Ammon's horn (tissue), 1 donor: ENCODE measurements at regions not wholly inside any gene's neighbourhood (a gene's known extent, or its start where the extent isn't known, plus 50 kb on each side); places are given as distances from the start of the nearest gene placed in this dataset.

Experiments used
- DNase-seq: peaks from one replicate; pipeline ENCODE4 v3.0.0-alpha.2; 2016; ENCODE audit warnings: low spot score

DNA sequence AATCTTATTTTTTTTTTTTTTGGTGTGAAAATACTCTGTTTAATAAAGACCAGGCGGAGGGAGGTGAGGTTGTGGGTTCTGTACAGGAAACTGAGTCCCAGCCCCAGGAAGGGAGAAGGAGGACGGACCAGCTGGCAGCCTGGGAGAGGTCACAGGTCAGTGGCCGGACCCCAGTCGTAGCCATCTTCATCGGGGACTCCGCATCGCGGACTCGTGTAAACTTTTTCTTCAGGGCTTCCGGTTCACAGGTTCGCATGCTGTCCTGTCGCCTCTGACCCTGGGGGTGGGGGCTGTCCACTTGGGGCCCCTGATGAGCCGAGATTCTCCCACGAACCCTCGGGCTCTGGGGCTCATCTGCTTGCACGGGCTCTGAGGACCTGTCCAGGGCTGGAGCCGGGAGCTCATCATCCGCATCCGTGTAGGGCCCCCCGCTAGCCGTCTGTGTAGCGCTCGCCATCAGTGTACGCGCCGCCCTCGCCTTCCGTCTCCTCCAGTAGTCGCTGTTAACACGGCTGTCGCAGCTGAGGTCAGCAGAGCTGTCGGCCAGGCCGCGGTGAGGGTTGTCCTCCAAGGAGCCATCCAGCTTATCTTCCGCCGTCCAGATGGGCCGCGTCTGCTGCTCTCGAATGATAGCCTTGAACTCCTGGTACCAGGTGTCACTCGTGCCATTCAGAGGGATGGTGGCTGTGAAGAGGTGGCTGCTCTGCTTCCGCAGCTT is 975.7 kb upstream of the PRMT6 start:
- no peak for DNase-seq

DNA sequence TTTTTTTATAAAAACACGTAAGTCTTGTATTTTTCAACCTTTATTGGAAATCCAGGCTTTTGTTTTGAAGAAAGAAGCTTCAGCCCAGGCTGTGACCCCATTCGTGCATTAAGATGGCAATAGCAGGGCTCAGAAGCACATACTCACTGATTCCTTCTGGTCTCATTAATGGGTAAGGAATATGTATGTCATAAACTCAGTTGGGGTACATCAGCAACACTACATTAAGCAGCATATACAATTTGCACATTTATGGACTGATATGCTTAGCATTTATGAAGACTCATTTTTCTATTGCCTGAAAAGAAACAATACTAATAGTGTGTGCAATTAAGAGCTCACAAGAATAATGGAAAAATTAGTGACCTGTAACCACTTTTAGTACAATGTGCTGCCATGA is 945.4 kb upstream of the PRMT6 start:
- DNase-seq, result no peak

DNA sequence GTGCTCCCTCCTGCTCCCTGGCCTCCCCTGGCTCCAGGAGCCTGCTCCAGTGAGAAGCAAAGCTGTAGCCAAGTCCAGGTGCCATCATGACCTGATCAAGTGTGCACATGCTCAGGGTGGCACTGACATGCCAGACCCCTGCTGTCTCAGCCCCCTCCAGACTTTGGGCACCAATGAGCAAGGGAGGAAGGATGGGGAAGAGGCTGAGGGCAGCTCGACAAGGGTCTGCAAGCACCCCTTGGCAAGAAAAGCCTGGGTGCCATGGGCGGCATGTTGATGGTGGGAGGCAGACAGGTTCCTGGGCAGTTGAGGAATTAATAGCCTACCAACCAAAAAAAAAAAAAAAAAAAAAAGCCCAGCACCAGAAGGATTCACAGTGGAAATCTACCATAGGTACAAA is 942.6 kb upstream of the PRMT6 start:
- no peak for DNase-seq

DNA sequence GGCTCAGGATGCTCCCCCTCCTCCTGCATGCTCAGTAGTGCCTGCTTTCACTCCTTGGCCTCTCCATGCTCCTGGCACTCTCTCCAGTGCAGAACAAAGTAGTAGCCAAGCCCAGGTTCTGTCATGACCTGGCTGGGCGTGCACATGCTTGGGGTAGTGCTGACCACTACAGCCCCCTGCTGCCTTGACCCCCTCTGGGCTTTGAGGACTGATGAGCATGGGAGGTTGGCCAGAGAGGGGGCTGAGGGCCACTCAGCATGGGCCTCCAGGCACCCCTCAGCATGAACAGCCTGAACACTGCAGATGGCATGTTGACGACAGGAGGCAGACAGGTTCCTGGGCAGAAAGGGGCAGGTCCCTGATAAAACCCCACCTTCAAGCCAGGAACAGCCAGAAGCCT is 935.7 kb upstream of the PRMT6 start:
- DNase-seq, result no peak

DNA sequence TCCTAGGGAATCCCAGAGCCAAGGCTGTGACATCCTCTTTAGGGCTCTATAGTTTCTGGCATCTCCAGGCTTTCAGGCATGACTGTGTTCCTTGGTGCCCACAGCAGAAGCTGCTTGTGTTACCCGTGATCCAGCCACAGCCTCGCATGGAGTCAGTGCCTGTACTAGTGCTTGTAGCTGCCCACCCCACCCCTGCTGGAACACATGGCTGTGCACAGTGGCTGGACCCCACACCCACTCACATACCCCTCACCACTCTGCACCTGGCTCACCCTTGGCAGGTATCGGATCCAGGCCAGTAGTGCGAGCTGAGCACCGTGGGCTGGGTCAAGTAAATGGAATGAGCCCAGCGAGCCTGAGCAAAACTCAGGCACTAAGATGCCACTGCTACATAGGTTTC is 934.7 kb upstream of the PRMT6 start:
- no peak for DNase-seq

GRCh38 chr1:106134561-106134960 is 921.9 kb upstream of the PRMT6 start:
- DNase-seq, result no peak

DNA sequence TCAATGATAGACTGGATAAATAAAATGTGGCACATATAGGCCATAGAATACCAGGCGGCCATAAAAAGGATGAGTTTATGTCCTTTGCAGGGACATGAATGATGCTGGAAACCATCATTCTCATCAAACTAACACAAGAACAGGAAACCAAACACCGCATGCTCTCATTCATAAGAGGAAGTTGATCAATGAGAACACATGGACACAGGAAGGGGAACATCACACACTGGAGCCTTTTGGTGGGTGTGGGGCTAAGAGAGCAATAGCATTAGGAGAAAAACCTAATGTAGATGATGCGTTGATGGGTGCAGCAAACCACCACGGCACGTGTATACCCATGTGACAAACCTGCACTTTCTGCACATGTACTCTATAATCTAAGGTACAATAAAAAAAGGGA is 883.4 kb upstream of the PRMT6 start:
- DNase-seq, result no peak

GRCh38 chr1:106178791-106179190 is 877.7 kb upstream of the PRMT6 start:
- no peak for DNase-seq

DNA sequence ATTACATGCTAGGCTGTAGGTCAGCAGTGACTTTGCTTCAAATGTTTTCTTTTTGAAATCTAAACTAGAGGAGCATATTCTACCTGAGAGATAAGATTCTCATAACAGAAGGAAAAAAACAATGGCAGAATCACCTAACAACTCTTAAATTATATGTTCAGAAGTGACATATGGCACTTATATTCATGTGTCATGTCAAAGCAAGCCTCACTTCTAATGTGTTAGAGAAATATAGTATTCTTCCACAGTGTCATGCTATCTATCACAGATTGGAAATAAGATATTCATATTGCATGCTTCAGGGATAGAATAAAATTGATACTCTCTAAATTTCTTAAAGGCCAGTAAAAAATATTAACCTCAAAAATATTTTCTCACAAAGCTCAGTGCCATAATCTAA is 874.6 kb upstream of the PRMT6 start:
- no peak for DNase-seq

DNA sequence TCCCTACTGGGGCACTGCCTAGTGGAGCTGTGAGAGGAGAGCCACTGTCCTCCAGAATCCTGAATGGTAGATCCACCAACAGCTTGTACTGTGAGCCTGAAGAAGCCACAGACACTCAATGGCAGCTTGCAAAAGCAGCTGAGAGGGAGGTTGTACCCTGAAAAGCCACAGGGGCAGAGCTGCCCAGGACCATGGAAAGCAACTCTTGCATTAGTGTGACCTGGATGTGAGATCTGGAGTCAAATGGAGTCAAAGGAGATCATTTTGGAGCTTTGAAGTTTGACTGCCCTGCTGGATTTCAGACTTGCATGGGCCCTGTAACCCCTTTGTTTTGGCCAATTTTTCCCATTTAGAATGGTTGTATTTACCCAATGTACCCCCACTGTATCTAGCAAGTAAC is 871.4 kb upstream of the PRMT6 start:
- DNase-seq, result no peak

- no peak for DNase-seq
These were observed 866.7 kb upstream of the PRMT6 start for GRCh38 chr1:106189780-106190179.

- no peak for DNase-seq
These were observed 862.3 kb upstream of the PRMT6 start for GRCh38 chr1:106194206-106194605.

DNA sequence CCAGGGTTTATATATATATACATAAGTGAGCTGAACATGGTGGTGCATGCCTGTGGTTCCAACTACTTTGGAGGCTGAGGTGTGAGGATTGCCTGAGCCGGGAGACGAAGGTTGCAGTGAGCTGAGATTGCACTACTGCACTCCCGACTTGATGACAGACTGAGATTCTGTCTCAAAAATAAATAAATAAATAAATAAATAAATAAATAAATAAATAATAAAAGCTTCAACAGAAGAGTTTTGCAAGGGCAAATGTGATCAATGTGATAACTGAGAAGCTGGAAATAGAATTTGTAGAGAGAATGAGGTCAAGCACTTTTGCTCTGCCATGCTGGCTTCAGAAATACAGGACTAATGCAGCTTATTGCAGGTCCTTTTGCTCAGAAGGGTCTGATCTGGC is 855.8 kb upstream of the PRMT6 start:
- DNase-seq, result no peak

GRCh38 chr1:106207185-106207584 is 849.3 kb upstream of the PRMT6 start:
- DNase-seq, result no peak

DNA sequence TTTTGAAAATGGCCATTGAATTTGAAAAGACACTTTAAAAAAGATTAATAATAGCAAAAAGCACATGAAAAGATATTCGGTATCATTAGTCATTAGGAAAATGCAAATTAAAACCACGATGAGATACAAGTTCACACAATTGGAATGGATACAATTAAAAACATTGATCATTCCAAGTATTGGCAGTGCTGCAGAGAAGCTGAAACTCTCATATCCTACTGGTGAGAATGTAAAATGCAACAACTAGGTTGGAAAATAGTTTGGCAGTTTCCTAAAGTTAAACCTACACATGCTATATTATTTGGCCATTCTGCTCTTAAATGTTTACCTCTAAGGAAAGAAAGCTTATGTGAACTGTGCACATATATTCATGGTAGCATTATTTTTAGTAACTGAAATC is 838.7 kb upstream of the PRMT6 start:
- no peak for DNase-seq

DNA sequence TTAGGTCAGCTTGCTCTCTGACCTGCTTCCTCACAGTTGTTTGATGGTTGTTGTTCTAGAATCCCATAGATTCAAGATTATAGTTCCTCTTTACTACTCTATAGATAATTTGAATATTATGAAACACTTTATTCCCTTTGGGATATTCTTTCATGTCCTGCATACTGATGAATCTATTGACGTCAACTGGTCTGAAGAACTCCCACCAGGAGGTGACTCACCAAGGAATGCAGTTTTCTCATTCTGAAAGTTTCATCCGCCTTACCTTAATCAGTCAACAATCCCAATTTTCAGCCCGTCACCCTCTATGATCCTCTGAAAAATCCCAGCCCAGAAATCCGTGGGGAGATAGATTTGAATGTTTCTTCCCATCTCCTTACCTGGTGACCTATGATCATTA is 834.1 kb upstream of the PRMT6 start:
- DNase-seq, result no peak

GRCh38 chr1:106223213-106223612 is 833.3 kb upstream of the PRMT6 start:
- no peak for DNase-seq

DNA sequence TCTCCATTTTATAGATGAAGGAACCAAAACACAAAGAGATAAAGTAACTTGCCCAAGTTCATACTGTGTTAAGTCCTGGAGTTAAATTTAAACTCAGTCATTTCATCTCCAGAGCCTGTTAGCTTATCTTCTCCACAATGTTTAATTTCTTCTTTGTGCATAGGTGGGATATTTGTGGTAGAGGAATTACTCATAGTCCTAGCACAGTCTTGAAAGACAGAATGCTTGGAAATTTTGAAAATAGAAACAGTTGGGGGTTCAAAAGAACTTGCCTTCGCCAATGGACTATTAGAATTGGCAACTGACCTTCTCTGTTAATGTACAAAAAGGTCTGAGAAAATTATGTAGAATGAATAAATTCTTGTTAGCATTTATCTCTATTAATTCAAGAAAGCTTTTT is 832.0 kb upstream of the PRMT6 start:
- no peak for DNase-seq

DNA sequence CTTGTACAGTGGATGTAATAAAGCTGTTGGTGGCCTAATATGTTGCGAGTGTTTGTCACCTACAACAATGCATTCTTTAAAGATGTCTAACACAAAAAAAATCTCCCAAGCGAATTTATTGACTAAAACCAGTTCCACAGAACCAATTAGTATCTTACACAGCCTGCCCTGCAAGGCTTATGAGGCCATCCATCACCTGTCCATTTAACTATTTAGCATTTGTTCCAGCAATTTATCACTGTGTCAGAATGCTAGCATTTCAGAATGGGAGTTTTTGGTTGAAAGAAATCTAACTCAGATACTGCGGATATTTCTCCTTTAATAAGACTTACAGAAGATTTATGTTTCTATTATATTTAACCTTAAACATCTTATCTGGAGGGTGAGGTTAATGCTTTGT is 831.1 kb upstream of the PRMT6 start:
- no peak for DNase-seq

DNA sequence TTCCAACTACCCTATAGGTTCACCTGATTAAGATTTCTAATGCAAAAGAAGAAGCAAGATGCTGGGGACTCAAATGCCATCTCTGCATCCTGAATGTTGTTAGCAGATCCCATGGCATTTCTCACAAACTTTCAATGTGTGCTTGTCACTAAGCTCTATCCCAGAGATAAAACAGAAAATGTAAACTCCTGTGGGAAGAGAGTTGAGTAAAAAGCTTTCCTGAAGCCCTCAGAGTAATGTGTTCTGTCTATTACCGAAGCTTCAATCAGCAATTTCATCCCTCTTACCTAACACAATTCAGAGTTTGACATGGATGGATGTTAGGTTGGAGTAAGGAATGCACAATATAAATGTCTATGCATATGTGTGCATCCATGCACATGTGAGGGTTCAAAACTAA is 829.9 kb upstream of the PRMT6 start:
- no peak for DNase-seq

DNA sequence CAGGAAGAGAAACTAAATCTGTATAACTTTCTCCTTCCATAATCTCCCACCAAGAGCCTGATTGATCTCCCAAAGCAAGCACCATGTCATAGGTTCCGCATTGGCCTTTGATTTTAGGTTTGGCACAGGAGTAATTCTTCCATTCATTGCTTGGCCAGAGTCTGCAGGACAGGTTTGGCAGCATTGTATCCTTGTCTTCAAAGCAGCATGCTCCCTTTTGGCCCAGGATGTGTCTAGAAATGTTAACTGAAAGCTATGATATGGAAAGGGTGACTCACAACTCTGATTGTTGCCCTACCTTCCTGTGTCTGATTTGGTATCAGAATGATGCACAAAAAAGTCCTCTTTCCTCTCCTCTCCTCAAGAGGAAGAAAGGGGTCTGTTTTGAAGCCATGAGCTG is 824.3 kb upstream of the PRMT6 start:
- DNase-seq, result no peak

- no peak for DNase-seq
These were observed 823.0 kb upstream of the PRMT6 start for GRCh38 chr1:106233511-106233910.

DNA sequence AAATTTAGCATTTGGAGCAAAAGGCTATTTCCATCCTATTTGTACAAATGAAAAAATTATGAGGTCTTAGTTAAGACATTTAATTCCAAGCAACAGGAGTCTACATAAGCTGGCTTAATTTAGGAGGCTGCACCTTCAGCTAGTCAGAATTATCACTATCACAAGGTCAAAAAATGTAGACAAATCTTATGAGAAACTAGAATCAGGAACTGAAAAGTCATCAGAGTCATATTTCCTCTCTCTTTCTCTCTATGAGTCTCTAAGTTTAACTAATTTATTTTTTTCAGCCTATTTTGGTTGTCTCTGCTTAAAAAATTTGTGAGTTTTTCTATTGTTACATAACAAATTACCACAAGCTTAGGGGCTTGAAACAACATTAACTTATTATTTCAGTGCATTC is 807.1 kb upstream of the PRMT6 start:
- no peak for DNase-seq

- DNase-seq, result no peak
These were observed 806.7 kb upstream of the PRMT6 start for GRCh38 chr1:106249810-106250209.

- peak; percentile 2 for DNase-seq
These were observed 801.7 kb upstream of the PRMT6 start for GRCh38 chr1:106254748-106255147.
